ENCODE measurements at regions not wholly inside any gene's neighbourhood (a gene's known extent, or its start where the extent isn't known, plus 50 kb on each side); places are given as distances from the start of the nearest gene placed in this dataset.

- no peak overlapping the region for H3K27ac ChIP-seq
- H3K4me1 ChIP-seq, result no peaks in the 10 kb centered on the region
- no peaks in the 10 kb centered on the region for H3K36me3 ChIP-seq
- no peak for DNase-seq
- TF ChIP-seq CTCF (IDR thresholded peaks at IDR 0.05) (no peak), POLR2A (IDR thresholded peaks at IDR 0.05) (no peak)
- H3K27me3 ChIP-seq, result no peaks in the 10 kb centered on the region
- no peak overlapping the region for H3K4me3 ChIP-seq
- no peaks in the 10 kb centered on the region for H3K9me3 ChIP-seq
- intact Hi-C loops (cut with DNase I; ENCODE audit: low total_unique reads), result no loop called here
Observed at GRCh38 chr13:38180670-38181069, 169.0 kb upstream of the UFM1 start.

DNA sequence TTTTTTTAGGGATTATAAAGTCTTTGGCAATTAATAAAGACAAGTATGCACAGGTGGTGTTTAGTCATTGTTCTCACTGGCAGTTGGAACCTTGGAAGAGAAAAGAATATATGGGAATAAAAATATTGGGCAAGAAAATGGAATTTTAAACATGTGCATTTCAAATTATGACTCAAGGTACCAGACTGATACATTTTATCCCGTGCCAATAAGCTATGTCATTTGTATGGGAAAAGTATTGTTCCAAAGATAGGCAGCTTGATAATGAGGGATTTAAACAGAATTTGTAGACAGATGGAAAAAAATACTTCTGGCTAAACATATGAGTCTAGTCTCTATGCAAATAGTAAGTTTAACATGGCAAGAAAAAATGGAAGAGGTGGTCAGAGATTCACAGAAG is 169.5 kb upstream of the UFM1 start:
- Histone ChIP-seq H3K27me3 (no peaks in the 10 kb centered on the region), H3K4me1 (no peaks in the 10 kb centered on the region), H3K4me3 (no peak overlapping the region), H3K9me3 (no peaks in the 10 kb centered on the region), H3K36me3 (no peaks in the 10 kb centered on the region), H3K27ac (no peak overlapping the region)
- no peak for TF ChIP-seq CTCF (IDR thresholded peaks at IDR 0.05)
- no peak for TF ChIP-seq POLR2A (IDR thresholded peaks at IDR 0.05)
- intact Hi-C loops (cut with DNase I; ENCODE audit: low total_unique reads), result no loop called here
- DNase-seq, result no peak

GRCh38 chr13:38176664-38177063 is 173.0 kb upstream of the UFM1 start:
- TF ChIP-seq CTCF (IDR thresholded peaks at IDR 0.05) (no peak), POLR2A (IDR thresholded peaks at IDR 0.05) (no peak)
- Histone ChIP-seq H3K4me3 (no peak overlapping the region), H3K4me1 (no peaks in the 10 kb centered on the region), H3K27me3 (no peaks in the 10 kb centered on the region), H3K27ac (no peak overlapping the region), H3K9me3 (no peaks in the 10 kb centered on the region), H3K36me3 (no peaks in the 10 kb centered on the region)
- intact Hi-C loops (cut with DNase I; ENCODE audit: low total_unique reads), result no loop called here
- no peak for DNase-seq

- H3K27me3 ChIP-seq, result no peaks in the 10 kb centered on the region
- TF ChIP-seq POLR2A (IDR thresholded peaks at IDR 0.05), result no peak
- TF ChIP-seq CTCF (IDR thresholded peaks at IDR 0.05), result no peak
- no peaks in the 10 kb centered on the region for H3K9me3 ChIP-seq
- no peak overlapping the region for H3K4me3 ChIP-seq
- H3K4me1 ChIP-seq, result no peaks in the 10 kb centered on the region
- H3K36me3 ChIP-seq, result no peaks in the 10 kb centered on the region
- intact Hi-C loops (cut with DNase I; ENCODE audit: low total_unique reads), result no loop called here
- DNase-seq, result no peak
- H3K27ac ChIP-seq, result no peak overlapping the region
Observed at GRCh38 chr13:38173403-38173802, 176.2 kb upstream of the UFM1 start.

DNA sequence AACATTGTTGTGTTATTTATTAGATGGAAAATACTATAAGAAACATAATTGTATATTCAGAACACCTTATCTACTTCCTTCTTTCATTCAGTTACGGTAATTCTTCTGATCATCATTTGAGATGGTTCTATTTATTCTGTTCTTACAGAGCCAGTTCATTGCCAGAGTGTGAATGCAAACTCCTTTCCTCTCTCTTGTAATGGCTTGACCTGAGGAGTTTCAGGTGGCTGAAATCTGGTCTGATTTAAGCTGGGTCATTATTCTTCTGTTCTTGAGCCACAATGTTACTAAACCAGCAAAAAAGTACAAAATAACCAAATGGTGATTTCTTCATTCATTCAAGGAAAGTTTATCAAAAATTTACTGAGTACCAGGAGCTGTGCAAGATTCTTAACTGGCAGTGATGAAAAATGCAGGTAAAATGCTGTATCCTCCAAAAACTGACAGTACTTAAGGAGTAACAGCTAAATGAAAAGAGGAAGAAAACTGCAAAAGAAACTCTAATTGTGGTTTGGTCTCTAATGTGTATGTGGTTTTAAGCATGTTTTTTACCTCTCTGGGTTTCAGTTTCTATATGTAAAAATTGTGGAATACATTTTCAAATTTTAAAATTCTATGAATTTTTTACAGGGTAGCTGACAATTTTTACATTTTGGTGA is 182.4 kb upstream of the UFM1 start:
- Histone ChIP-seq H3K27ac (no peak overlapping the region), H3K4me3 (no peak overlapping the region), H3K9me3 (no peaks in the 10 kb centered on the region), H3K36me3 (no peaks in the 10 kb centered on the region), H3K4me1 (no peaks in the 10 kb centered on the region), H3K27me3 (no peaks in the 10 kb centered on the region)
- no peak for TF ChIP-seq CTCF (IDR thresholded peaks at IDR 0.05)
- no peak for TF ChIP-seq POLR2A (IDR thresholded peaks at IDR 0.05)
- no peak for DNase-seq
- intact Hi-C loops (cut with DNase I; ENCODE audit: low total_unique reads), result no loop called here

Measured in uterus (tissue), 3 donors.